Astrocyte of the cerebellum (primary cell): ENCODE measurements at regions not wholly inside any gene's neighbourhood (a gene's known extent, or its start where the extent isn't known, plus 50 kb on each side); places are given as distances from the start of the nearest gene placed in this dataset.
"Not testable (repeated sequence)": the region's sequence is repeated elsewhere in the genome, so short reads cannot be mapped to it uniquely, and the experiment has no call there.

Experiments
- DNase-seq: peaks from one replicate; pipeline ENCODE4 v3.0.0-alpha.2; 2011; ENCODE audit warnings: low read depth
- H3K4me3 ChIP-seq: 2 replicates; pipeline ENCODE4 v1.5.1; 2011; ENCODE audit warnings: mild to moderate bottlenecking, low read depth, low read length, moderate library complexity
- in situ Hi-C: cut with HindIII; loops from 2 replicates; pipeline ENCODE4 v1.10.0; 2017; ENCODE audit warnings: low sequenced_read_pairs
- TF ChIP-seq, protein P1 (sequence below): IDR thresholded peaks from 2 replicates; pipeline ENCODE4 v1.5.1; 2012; ENCODE audit warnings: low read length, low read depth, moderate library complexity, mild to moderate bottlenecking; ENCODE audit errors: missing control alignments

- TF ChIP-seq, protein P1, sequence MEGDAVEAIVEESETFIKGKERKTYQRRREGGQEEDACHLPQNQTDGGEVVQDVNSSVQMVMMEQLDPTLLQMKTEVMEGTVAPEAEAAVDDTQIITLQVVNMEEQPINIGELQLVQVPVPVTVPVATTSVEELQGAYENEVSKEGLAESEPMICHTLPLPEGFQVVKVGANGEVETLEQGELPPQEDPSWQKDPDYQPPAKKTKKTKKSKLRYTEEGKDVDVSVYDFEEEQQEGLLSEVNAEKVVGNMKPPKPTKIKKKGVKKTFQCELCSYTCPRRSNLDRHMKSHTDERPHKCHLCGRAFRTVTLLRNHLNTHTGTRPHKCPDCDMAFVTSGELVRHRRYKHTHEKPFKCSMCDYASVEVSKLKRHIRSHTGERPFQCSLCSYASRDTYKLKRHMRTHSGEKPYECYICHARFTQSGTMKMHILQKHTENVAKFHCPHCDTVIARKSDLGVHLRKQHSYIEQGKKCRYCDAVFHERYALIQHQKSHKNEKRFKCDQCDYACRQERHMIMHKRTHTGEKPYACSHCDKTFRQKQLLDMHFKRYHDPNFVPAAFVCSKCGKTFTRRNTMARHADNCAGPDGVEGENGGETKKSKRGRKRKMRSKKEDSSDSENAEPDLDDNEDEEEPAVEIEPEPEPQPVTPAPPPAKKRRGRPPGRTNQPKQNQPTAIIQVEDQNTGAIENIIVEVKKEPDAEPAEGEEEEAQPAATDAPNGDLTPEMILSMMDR = no peak
- no peak overlapping the region for H3K4me3 ChIP-seq
- in situ Hi-C loops = no loop called here
- no peak for DNase-seq
Measured at GRCh38 chr4:42306221-42307109, 90.8 kb upstream of the SHISA3 start.

DNA sequence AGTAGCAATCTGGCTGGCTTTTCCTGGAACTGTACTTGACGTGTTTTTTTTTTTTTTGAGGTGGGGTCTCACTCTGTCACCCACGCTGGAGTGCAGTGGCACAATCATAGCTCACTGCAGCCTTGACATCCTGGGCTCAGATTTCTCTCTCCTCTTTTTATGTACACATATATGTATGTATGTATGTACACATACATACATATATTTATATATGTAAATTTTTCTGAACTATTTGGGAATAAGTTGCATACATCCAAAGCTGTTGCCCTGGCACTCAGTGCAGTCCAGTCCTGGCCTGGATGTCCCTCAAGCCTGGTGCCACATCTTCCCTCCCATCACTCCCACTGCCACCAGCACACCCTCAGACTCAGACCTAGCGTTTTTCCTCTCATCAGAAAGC is 89.0 kb upstream of the SHISA3 start:
- in situ Hi-C loops = no loop called here
- H3K4me3 ChIP-seq = no peak overlapping the region
- TF ChIP-seq, protein P1 = no peak
- DNase-seq = no peak

DNA sequence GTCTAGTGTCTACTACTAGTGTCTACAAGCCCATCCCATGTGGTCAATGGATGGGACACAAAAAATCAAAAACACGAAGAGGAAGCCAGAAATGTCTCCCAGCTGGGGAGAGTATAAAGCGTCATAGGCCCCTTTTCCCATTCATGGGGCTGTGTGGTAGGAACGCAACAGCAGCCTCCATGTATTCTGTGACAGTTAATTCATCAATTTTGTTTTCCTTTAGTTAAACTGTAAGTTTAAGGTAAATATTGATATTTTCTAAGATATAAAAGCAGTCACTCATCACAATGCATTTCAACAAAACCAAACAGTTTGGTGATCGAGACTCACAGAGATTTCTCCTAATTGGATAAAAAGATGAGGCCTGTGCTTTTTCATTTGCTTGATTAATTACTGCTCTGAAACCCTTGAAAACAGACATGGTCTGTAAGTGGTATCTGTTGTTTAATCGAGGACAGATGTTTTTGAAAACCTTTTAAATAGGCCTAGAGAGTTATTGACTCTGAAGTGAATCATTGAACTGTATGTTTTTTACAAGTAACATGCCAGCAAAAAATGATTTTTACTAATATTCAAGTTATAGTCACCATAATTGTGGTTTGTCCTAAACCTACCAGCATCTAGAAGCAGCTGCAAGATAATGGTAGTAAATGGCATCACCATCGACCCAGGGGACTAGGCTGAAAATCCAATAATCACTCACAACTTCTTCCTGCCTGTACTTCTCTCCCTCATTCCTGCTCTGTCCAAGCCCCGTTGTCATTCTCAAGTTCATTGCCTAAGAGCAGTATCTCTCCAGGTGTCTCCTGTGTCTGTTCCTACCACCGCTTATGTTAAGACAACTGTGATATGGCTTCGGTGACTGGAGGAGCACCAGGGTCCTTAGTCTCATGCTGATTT is 87.7 kb upstream of the SHISA3 start:
- in situ Hi-C loops = no loop called here
- DNase-seq = no peak
- TF ChIP-seq, protein P1 = no peak
- no peak overlapping the region for H3K4me3 ChIP-seq

DNA sequence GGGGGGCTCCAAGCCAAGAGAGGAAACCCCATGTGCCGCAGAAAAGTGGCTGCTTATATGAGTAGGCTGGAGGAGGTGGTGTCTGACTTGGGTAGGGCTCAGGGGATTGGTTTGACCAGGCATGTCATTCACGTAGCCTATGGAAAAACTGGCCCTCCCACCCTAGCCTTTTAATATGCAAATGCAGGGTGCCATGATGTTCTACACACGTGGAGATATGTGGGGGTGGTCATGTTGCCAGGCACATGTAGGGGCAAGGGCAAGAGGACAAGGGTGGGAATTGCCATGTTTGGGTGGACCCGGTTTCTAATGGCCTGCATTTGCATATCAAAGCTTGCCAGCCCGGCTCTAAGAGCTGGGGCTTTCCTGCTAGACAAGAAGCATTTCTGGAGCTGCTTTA is 86.9 kb upstream of the SHISA3 start:
- TF ChIP-seq, protein P1 = no peak
- in situ Hi-C loops = no loop called here
- DNase-seq = no peak
- no peak overlapping the region for H3K4me3 ChIP-seq

- DNase-seq = no peak
- in situ Hi-C loops = no loop called here
- H3K4me3 ChIP-seq = no peak overlapping the region
- TF ChIP-seq, protein P1 = no peak
Measured at GRCh38 chr4:42310806-42311205, 86.5 kb upstream of the SHISA3 start.

GRCh38 chr4:42311591-42311990 is 85.7 kb upstream of the SHISA3 start:
- DNase-seq = no peak
- in situ Hi-C loops = no loop called here
- H3K4me3 ChIP-seq = no peak overlapping the region
- TF ChIP-seq, protein P1 = no peak

DNA sequence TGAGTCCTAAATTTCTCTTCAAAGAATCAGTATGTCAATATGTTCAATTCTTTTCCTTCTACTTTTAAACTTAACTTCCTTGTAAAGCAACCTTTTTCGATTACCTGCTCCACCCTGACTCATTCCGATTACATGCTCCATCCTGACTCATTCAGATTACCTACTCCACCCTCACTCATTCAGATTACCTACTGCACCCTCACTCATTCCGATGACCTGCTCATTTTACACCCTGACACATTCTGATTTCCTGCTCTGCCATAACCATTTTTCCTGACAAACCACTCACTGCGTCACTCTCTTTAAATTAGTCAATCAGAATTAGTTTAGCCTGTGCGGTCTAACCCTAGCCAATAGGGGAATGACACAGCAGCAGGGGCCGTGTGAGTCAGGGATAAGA is 83.9 kb upstream of the SHISA3 start:
- H3K4me3 ChIP-seq, DNase-seq, in situ Hi-C loops: not testable (repeated sequence)
